ENCODE measurements at regions not wholly inside any gene's neighbourhood (a gene's known extent, or its start where the extent isn't known, plus 50 kb on each side); places are given as distances from the start of the nearest gene placed in this dataset.
"Not testable (repeated sequence)": the region's sequence is repeated elsewhere in the genome, so short reads cannot be mapped to it uniquely, and the experiment has no call there.

DNA sequence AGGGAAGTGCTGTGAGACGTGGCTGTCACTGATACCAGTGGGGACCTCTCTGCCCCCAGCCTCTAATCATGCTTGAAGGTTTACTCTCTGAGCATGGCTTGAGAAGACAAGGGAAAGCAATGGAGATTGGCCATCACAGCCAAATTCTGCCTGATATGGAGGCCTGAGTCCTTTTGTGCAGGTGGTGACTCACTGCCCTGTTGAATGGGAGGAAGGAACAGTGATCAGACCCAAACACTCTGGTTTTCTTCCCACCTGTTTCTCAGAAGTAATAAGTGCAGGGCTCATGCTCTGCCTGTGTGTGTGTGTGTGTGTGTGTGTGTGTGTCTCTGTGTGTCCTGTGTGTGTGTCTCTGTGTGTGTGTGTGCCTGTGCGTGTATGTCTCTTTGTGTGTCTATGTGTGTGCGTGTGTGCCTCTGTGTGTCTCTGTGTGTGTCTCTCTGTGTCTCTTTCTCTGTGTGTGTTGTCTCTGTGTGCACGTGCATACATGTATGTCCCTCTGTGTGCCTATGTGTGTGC is 240.6 kb upstream of the PLGLB1 start:
- not testable (repeated sequence) for DNase-seq (ENCODE audit: low read depth)

DNA sequence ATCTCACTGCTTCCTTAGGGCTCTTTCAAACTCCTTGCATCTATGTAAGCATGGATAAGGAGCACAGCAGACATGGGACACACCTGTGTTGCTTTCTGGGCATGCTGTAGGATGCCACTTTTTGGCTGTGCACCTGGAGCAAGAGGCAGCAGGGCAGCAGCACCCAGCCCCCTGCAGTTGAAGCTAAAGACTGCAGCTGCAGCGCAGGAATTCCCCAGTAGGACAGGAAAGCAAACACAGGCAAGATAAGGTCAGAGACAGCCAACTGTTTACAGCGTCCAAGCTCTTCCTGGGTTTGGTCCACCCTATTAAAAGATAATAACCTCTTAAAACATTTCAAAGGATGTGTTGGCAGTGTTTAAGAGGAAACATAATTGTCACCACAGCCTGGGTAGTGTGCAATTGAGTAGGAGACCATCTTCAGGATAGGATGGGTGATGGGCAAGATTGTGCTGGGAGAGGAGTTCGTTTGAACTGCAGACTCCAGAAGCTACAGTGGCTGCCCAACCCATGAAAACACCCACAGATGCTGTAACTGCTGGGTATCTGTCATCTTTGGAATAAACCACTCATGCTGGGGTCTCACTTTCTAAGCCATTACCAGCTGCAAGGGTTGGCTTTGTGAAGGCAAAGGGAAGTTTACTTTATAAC is 242.3 kb upstream of the PLGLB1 start:
- not testable (repeated sequence) for DNase-seq (ENCODE audit: low read depth)

DNA sequence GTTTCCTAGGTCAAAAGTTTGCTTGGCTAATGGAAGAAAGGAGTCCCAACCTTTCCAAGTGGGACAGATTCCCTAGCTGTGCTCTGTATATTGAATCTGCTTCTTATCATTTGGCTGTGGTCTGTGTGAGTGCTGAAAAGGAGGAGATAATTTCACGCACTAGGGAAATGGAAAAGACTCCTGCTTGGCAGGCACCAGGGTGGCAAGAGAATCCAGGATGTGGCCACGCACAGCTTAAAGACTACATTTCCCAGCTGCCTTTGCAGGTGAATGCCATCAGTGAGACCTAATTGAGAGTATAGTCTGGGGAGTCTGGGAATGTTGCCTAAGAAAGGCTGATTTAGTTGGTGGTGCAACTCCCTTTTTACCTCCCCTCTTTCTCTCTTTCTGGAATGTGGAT is 253.5 kb upstream of the PLGLB1 start:
- not testable (repeated sequence) for DNase-seq (ENCODE audit: low read depth)

DNA sequence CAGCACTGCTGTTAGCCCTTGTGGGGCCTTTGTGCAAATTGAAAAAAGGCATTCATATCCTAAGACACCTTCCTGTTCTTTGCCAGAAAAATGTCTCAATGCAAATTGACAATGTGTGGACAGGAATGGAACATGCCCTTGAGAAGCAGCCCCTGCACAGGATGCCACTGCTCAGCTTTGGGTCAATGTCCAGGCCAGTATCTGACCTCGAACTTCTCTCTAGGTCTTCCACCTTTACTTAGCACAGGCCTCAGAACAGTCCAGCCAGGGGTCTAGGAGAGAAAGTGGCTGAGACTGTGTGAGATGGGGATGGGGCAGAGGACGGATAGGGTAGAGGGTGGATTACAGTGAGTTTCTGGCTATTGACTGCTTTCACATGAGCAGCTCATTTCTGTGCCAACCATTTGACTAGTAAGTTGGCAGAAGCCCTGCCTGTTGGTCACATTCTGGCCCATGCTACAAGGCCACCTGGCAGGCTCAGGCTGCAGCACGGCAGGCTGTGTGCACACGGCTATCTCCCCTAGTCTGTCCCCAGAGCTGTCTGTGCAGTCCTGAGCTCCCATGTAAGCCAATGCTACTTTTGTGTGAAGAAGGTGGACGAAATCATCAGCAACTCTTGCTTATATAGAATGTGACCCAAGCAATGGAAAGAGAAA is 254.5 kb upstream of the PLGLB1 start:
- not testable (repeated sequence) for DNase-seq (ENCODE audit: low read depth)

DNA sequence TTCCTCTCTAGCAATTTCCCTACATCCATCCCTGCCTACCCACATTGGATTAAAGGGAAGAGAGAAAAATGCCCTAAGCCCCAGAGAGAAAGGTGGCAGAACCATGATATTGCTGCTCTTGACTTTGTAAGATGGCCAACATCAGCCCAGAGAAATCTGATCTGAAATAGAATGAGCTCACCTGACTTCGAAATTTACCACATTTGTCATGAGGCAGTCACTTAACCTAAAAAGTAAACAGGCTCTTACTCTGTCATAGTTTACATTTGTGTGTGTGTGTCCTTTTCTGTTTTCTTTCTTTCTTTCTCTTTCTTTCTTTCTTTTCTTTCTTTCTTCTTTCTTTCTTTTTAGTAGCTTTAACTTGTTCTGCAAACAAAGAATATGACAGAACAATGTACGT is 255.0 kb upstream of the PLGLB1 start:
- not testable (repeated sequence) for DNase-seq (ENCODE audit: low read depth)

DNA sequence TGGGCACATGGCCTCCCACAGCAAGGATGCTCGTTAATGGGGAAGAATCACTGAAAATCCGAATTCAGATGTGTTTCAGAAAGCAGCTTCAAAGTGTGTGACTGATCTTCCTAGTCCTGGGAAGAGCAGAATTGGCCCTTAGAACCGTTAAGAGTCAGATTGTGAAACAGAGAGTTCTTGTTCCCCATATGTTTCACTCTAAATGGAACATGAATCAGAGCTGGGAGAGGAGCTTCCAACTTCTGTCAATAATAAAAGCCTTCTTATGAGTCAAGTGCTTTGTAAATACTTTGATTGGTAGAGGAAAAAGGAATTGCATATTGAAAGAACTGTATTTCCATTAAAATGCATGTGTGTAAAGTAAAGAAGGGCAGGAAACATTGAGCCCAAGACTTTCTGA is 256.1 kb upstream of the PLGLB1 start:
- not testable (repeated sequence) for DNase-seq (ENCODE audit: low read depth)

DNA sequence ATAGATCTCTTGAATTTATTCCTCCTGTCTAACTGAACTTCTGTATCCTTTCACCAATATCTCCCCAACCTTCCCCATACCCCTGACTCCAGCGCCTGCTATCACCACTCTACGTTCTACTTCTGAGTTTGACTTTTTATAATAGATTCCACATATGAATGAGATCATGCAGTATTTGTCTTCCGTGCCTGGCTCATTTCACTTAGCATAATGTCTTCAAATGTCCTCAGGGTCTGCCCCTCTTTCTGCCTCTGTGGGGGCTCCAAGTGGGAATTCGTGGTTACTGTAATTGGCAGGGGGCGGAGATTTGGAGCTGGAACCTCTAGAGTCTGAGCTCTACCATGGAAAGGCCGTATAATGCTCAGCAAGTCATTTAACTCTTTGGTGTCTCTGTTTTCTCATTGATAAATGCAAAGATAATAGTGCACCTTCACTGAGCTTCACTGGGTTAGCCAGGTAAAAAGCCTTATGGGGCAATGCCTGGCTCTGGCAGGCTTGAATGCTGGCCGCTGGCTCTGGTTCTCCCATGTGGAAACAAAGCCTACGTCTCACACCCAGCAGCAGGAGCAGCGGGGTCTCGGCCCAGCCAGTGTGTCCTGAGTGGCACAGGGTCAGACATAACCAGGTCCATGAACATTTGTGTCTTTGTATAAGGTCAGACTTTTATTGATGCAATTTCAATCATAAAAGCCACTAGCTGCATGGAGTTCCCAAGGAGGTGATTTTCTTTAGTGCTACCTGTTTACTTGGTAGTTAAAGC is 259.1 kb upstream of the PLGLB1 start:
- DNase-seq (ENCODE audit: low read depth), result not testable (repeated sequence)

DNA sequence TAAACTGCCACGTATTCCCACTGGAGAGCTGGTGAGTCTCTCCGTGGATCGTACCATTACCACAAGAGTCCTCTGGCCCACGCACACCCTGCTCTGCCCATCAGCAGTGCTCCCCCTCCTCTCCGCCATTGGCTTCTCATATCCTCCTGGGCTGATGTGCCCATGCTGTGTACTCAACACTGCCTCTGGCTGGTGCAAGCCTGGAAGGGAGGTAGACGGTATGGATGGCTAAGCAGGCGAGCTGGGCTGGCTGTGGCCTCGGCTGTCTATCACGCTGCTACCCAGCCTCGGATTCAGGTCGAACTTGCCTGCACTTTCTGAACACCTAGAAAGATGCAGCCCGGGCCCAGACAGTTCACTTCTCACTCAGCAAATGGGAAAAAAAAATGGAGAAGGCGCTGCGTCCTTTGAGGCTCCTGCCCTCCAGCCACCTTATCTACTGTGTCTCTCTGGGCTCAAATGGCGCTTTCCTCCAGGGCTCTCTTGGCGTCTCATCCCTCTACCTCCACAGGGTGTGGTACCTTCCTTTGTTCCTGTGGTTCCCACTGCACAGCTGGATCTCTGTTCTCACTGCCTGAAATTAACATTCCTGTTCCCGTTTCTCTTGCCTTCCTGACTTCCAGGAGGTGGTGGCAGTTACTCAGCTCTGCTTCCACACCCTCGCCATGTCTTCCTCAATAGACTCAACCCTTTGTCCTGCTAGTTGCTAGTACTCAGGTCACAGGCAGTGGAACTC is 262.3 kb upstream of the PLGLB1 start:
- not testable (repeated sequence) for DNase-seq (ENCODE audit: low read depth)

DNA sequence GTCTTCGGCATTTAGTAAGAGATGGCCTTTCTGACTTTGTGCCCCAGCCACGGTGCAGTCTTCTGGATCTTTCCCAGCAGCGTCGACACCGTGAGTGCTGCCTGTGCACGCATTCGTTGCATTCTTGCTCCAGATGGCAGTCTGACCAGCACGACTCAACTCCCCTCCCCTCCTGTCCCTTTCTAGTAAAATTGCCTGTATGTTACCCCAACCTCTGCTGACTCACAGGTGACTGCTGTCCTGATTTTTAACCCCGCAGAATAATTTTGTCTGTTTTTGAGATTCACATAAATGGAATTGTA is 262.8 kb upstream of the PLGLB1 start:
- not testable (repeated sequence) for DNase-seq (ENCODE audit: low read depth)

DNA sequence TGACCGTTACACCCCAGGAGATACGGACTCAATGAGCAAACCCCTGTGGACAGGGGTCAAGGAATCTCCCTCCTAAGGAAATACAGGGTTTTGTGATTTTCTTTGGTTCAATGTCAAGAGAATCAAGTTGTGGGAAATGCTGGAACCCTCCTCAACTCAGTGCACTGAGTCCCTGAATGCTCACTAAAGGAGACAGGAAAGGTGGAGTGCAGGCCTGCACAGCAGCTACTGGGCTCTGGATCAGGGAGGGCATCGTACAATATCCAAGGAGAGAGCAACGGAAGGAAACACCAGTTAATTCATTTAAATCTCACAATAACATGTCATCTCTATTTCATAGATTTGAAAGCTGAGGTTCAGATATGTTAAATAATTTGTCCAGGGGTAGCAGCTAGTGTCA is 263.5 kb upstream of the PLGLB1 start:
- not testable (repeated sequence) for DNase-seq (ENCODE audit: low read depth)

DNA sequence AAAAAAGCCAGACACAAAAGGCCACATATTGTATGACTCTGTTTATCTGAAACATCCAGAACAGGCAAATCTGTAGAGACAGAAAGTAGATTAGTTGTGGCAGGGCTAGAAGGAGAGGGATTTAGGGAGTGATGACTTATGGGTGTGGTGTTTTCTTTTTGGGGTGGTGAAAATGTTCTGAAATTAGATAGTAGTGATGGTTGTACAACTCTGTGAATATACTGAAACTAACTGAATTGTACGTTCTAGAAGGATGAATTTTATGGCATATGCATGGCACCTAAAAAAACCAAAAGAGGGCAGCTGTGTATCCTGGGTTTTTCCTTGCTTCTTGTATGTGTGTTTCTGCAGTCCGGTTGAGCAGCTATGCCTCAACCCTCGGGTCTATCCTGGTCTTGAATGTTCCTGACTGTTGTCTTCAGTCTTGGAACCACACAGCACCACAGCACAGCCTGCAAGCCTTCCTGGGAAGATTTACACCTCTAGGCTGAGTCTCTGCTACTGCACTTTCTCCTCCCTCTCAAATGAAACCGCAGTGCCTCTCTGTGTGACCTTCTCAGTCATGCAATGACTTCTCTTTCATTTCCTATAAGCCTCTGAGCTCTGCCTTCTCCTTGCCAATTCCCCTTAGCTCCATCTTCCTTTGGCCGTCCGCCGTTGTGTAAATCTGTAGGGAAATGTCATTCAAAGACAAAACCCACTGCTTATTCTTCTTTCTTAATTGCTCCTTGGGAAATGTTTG is 269.1 kb upstream of the PLGLB1 start:
- peak; percentile 9 for DNase-seq (ENCODE audit: low read depth)

DNA sequence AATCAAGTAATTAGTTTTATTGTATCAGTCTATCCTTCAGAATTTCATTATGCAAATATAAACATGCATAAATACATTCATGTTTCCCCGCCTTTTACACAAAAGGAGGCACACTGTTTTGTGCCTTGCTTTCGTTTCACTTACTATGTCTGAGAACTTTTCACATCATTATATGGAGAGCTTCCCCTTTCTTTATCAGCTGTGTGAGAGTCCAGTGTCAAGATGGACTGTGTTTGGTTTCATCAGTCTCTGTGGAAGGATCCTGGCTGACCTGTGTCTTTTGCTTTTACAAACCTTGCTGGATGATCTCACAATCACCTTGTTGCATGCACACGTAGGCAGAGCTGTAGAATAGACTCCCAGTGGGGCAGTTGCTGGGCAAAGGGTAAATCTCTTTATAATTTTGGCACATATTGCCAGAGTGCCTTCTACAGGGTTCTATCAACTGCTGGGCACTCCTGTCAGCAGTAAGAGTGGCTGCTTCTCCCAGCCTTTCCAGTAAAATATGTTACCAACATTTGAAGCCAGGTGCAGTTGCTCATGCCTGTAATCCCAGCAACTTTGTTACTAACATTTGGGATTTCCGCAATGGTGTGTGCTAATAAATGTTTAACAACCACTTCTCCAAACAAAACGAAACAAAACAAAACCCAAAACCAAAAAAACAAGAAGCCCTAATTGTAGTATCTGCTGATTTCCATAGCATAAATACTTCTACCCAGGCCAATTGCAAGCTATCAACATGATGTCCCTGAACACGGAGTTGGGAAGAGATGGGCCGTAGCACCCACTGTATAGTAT is 270.0 kb upstream of the PLGLB1 start:
- not testable (repeated sequence) for DNase-seq (ENCODE audit: low read depth)

DNA sequence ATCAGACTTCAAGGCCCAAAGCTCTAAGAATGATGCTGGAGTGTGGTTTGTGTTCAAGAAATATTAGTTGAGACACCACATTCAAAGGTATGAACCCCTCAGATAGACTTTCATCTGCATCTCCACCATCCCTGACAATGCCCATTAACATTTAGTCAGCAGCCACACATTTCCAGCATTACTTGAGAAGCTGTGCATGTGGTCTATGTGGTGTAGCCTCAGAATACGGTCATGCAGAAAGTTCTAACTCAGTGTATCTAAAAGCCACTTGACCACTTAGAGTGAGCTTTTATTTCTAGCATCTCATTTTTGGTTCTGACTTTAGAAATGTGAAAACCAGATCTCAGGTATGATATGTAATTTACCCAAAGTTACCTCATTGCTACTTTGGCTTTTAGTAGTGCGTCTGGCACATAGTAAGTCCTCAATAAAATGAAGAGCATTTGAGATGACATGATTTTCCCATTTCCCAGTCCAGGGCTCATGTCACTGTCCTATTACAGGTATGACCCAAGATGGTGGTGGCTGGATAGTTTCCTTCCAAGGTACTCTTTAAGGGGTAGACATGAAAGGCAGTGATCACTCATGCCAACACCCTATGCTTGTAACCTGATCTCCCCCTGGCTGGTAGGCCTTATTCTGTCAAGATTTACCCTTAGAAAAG is 272.4 kb upstream of the PLGLB1 start:
- DNase-seq (ENCODE audit: low read depth), result peak; percentile 3

DNA sequence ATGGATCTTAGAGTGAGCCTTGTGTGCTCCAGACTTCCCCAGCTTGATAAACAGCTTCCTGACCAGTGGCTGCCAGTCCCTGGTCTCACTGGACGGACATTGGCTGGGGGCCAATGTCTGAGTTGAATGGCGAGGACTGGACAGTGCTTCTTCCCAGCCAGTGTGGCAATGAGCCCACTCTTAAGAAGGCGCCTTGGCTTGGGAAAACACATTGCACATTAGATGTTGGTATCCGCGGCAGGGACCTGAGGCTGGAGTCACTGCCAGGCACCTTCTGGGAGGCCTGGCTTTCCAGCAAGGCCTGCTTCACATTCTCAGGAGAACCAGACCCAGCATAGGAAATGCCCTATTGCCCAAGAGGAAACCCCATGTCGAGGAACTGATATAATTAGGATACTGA is 273.5 kb upstream of the PLGLB1 start:
- DNase-seq (ENCODE audit: low read depth), result not testable (repeated sequence)

DNA sequence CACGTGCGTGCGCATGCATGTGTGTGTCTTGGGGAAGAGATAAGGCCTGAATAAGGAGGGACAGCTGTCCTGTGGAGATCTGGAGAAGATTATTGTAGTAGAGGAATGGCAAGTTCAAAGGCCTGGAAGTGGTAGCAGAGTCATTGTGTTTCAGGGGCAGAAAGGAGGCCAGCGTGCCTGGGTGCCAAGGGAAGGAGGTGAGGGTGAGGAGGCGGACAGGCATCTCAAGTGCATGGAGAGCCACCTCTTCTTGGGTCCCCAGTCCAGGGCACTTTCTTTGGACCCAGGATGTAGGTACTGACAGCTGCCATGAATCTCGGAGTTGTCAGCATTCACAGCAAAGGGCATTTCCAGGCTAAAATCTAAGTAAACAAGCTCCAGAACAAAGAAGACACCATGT is 279.7 kb upstream of the PLGLB1 start:
- not testable (repeated sequence) for DNase-seq (ENCODE audit: low read depth)

DNA sequence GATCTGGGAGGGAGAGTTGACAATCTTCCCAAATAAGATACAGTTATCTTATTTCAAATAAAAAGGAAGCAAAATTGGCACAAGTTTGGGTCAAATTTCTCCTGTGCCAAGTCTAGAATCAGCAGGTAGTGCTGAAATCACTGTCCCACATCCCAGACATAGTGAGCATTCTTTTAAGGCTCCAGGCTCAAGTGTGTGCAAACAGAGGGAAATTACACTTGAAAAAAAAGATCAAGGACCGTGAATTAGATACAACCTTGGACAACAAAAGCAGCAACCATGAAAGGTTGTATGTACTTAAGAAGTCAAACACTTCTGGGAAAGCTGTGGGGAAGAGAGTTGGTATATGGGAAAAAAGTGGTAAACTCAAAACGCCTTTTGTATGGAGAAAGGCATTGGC is 280.2 kb upstream of the PLGLB1 start:
- DNase-seq (ENCODE audit: low read depth), result not testable (repeated sequence)

DNA sequence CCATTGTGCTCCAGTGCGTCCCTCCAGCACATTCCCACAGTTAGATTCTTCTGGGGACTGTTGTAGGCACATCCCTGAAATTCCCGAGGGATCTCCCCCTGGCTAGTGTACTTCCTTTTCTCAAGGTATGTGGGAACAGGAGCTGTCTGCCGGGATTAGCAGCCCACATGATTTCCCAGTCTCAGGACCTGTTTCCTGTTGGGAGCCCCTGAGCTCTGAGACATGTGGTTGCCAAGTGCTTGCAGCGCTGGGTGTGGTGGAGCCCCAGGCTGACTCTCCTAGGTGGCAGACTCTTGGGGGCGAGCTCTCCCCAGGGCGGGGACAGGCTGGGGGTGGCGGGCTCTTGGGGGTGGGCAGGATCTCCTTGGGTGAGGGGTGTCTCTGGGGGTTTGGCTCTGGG is 287.0 kb upstream of the PLGLB1 start:
- DNase-seq (ENCODE audit: low read depth), result not testable (repeated sequence)

DNA sequence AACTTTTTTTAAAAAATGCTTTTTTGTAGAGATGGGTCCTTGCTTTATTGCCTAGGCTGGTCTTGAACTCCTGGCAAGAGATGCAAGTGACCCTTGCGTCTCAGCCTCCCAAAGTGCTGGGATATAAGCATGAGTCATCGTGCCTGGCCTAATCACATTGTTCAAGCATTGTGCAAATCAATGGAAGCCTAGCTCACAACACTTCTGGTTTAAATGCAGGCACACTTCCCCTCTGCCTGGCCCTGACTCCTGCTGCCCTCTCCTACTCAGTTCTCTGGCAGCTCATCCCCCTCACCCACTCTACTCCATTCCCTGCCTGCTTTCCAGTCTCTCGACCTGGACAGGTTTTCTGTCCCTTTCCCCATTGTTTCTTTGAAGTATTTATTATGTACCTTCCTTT is 288.1 kb upstream of the PLGLB1 start:
- DNase-seq (ENCODE audit: low read depth), result not testable (repeated sequence)

DNA sequence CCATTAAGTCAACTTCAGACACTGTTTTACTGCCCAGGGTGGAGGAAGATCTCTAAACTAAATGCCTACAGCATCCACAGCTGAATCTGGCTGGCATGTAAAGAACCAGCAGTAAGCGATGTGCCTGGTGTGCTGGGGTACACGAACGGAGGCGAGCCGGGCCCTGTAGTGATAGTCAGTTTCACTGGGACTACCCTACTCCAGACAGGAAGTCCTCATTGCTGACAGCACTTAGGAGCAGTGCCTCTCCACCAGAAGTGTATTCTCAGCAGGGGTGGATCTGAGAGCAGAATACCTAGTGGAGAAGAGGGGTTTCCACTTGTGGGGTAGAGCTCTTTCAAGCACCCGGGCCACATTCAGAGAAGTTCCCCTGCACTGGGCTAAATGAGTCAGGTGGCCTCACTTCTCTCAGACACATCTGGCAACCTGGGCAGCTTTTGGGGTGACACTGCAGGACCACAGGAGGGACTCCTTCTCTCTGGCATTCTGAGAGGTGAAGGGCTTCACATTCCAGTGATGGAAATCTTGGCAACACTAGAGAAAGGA is 290.3 kb upstream of the PLGLB1 start:
- not testable (repeated sequence) for DNase-seq (ENCODE audit: low read depth)

All from myocyte (in vitro differentiated cells).